PC-9 (cell line): ENCODE measurements at regions not wholly inside any gene's neighbourhood (a gene's known extent, or its start where the extent isn't known, plus 50 kb on each side); places are given as distances from the start of the nearest gene placed in this dataset.

Source experiments
- BruUV-seq: library from RNA; stranded (reverse); fragments of 400-500 nt; replicated peaks from 2 replicates; lab custom pipeline; 2021; lab: Mats Ljungman, UMichigan
- CTCF ChIA-PET: fragments of 300-600 bp; sonication (Branson Sonifier 250); formaldehyde crosslinking; loops from one replicate; lab custom pipeline; 2022; ENCODE audit warnings: antibody characterized with exemption; lab: Charles Lee
- POLR2A ChIA-PET: fragments of 300-600 bp; sonication (Branson Sonifier 250); formaldehyde crosslinking; loops from one replicate; lab custom pipeline; 2022; ENCODE audit warnings: antibody characterized with exemption; ENCODE audit not compliant: unreplicated experiment; lab: Charles Lee
- DNase-seq, 2 experiments: peaks; one replicate each; pipeline versions ENCODE4 v3.0.0 to v3.0.0-alpha.2; 2015 to 2022; ENCODE audit warnings: mixed read lengths in 1 of 2
- H2AFZ ChIP-seq: fragments of 200-600 bp; sonication (generic); 2 replicates; pipeline ENCODE4 v1.8.1; 2017; ENCODE audit warnings: antibody characterized with exemption
- H3F3A ChIP-seq: fragments of 200-600 bp; sonication (generic); 2 replicates; pipeline ENCODE4 v1.8.1; 2017; ENCODE audit warnings: antibody characterized with exemption, mild to moderate bottlenecking, low read depth; ENCODE audit not compliant: insufficient read depth
- H3K27ac ChIP-seq: fragments of 200-600 bp; sonication (generic); 2 replicates; pipeline ENCODE4 v1.6.1; 2016; ENCODE audit warnings: mixed run types
- H3K27me3 ChIP-seq: fragments of 200-600 bp; sonication (generic); 2 replicates; pipeline ENCODE4 v1.6.1; 2016; ENCODE audit warnings: low read depth, mixed run types; ENCODE audit not compliant: insufficient read depth
- H3K36me3 ChIP-seq: fragments of 200-600 bp; sonication (generic); 2 replicates; pipeline ENCODE4 v1.6.1; 2016; ENCODE audit warnings: low read depth, mixed run types
- H3K4me1 ChIP-seq: fragments of 200-600 bp; sonication (generic); replicated peaks from 2 replicates; pipeline ENCODE4 v1.6.1; 2016; ENCODE audit warnings: mixed run types; ENCODE audit not compliant: insufficient read depth
- H3K4me2 ChIP-seq: fragments of 200-600 bp; sonication (generic); 2 replicates; pipeline ENCODE4 v1.6.1; 2017; ENCODE audit warnings: mixed run types
- H3K4me3 ChIP-seq: fragments of 200-600 bp; sonication (generic); 2 replicates; pipeline ENCODE4 v1.6.1; 2016; ENCODE audit warnings: mixed run types
- H3K79me2 ChIP-seq: fragments of 200-600 bp; sonication (generic); 2 replicates; pipeline ENCODE4 v1.6.1; 2017; ENCODE audit warnings: low read depth, mixed run types
- H3K9me2 ChIP-seq: fragments of 200-600 bp; sonication (generic); 2 replicates; pipeline ENCODE4 v1.8.1; 2017; ENCODE audit warnings: mild to moderate bottlenecking; ENCODE audit not compliant: insufficient read depth
- H3K9me3 ChIP-seq: fragments of 200-600 bp; sonication (generic); 2 replicates; pipeline ENCODE4 v1.8.1; 2016; ENCODE audit warnings: low read depth; ENCODE audit not compliant: insufficient read depth
- H4K20me1 ChIP-seq: fragments of 200-600 bp; sonication (generic); 2 replicates; pipeline ENCODE4 v1.8.1; 2017; ENCODE audit not compliant: insufficient read depth
- EZH2 ChIP-seq: fragments of 200-600 bp; sonication (generic); IDR thresholded peaks from 2 replicates; pipeline ENCODE4 v1.8.0; 2017; ENCODE audit warnings: antibody characterized with exemption, low read depth
- intact Hi-C: fragments of 100-400 bp; cut with micrococcal nuclease; formaldehyde crosslinking; loops from one replicate; pipeline ENCODE4 v1.10.0; 2022; ENCODE audit not compliant: unreplicated experiment
- TF ChIP-seq, protein P1 (sequence below): fragments of 200-600 bp; sonication (generic); conservative IDR thresholded peaks from 2 replicates; pipeline ENCODE4 v1.6.1; 2017; ENCODE audit warnings: mixed run types, antibody characterized with exemption, mild to moderate bottlenecking, moderate library complexity

DNA sequence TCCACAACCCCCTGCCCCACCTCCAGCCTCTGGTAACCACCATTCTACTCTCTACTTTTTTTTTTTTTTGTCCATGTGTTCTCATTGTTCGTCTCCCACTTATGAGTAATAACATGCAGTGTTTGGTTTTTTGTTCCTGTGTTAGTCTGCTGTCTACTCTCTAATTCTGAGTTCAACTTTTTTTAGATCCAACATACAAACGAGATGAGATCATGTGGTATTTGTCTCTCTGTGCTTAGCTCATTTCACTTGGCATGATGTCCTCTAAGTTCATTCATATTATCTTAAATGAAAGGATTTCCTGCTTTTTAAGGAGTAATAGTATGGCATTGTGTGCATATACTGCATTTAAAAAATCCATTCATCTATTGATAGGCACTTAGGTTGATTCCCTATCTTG lies 130.9 kb downstream of the NMUR2 start:
- no peaks in the 10 kb centered on the region for H3K79me2 ChIP-seq
- TF ChIP-seq EZH2 = no peak
- TF ChIP-seq, protein P1, sequence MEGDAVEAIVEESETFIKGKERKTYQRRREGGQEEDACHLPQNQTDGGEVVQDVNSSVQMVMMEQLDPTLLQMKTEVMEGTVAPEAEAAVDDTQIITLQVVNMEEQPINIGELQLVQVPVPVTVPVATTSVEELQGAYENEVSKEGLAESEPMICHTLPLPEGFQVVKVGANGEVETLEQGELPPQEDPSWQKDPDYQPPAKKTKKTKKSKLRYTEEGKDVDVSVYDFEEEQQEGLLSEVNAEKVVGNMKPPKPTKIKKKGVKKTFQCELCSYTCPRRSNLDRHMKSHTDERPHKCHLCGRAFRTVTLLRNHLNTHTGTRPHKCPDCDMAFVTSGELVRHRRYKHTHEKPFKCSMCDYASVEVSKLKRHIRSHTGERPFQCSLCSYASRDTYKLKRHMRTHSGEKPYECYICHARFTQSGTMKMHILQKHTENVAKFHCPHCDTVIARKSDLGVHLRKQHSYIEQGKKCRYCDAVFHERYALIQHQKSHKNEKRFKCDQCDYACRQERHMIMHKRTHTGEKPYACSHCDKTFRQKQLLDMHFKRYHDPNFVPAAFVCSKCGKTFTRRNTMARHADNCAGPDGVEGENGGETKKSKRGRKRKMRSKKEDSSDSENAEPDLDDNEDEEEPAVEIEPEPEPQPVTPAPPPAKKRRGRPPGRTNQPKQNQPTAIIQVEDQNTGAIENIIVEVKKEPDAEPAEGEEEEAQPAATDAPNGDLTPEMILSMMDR = no peak
- no peaks in the 10 kb centered on the region for H3K9me2 ChIP-seq
- H4K20me1 ChIP-seq = no peaks in the 10 kb centered on the region
- ChIA-PET CTCF (no interaction called here), POLR2A (no interaction called here)
- no peaks in the 10 kb centered on the region for H3K9me3 ChIP-seq
- no peaks in the 10 kb centered on the region for H3K4me1 ChIP-seq
- no peaks in the 10 kb centered on the region for H3K27me3 ChIP-seq
- H3F3A ChIP-seq = no peaks in the 10 kb centered on the region
- no TSS peak for BruUV-seq
- H3K27ac ChIP-seq = no peak overlapping the region
- DNase-seq = no peak
- intact Hi-C loops = loop anchor here (5.0 kb wide), 1 partner anchor 447 kb away; no protein-coding TSS in a partner anchor
- no peak overlapping the region for H3K4me2 ChIP-seq
- H3K4me3 ChIP-seq = no peak overlapping the region
- H3K36me3 ChIP-seq = no peaks in the 10 kb centered on the region
- H2AFZ ChIP-seq = no peak overlapping the region

DNA sequence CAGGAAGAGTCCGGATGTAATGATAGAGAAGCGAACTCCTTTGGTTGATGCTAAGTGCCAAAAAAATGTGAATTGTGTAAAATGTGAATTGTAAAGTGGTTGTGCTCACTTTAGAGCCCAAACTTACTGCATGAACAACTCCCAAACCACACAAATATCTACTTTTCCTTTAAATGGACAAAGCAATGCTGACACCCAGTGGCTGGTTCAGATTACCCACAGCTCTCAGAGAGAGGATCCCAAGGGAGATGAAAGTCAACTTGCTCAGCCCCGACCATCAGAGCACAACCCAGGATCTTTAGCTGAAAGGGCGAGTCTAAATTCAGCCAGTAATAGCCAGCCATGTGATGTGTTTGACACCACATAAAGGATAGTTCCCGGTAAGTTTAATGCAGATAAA lies 133.7 kb downstream of the NMUR2 start:
- Histone ChIP-seq H3K27ac (no peak overlapping the region), H3K4me1 (no peaks in the 10 kb centered on the region), H3K9me2 (no peaks in the 10 kb centered on the region), H3K9me3 (no peaks in the 10 kb centered on the region), H4K20me1 (no peaks in the 10 kb centered on the region), H3K4me2 (no peak overlapping the region), H3K4me3 (no peak overlapping the region), H3K36me3 (no peaks in the 10 kb centered on the region), H3K27me3 (no peaks in the 10 kb centered on the region), H2AFZ (no peak overlapping the region), H3F3A (no peaks in the 10 kb centered on the region), H3K79me2 (no peaks in the 10 kb centered on the region)
- intact Hi-C loops = loop anchor here (5.0 kb wide), 1 partner anchor 444 kb away; no protein-coding TSS in a partner anchor
- TF ChIP-seq EZH2 = no peak
- TF ChIP-seq, protein P1 = peak; percentile 65
- ChIA-PET POLR2A (no interaction called here), CTCF (no interaction called here)
- DNase-seq = no peak
- no TSS peak for BruUV-seq

DNA sequence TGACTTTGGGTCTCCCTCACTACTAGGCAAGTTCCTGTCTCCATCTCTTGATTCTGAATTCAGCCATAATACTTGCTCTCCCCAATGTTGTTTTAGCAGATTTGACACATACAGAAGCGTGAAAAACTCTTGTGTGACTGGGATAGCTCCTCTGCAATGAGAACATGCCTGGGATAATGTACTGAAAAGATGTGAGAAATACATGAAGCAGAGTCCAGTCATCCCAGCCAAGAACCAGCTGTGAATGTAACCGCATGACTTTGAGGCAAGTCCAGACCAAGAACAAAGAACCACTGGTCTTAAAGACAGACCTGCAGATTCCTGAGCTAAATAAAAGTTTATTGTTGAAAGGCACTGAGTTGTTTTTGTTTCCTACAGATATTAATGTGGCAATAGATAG lies 135.0 kb downstream of the NMUR2 start:
- H3K79me2 ChIP-seq = no peaks in the 10 kb centered on the region
- TF ChIP-seq EZH2 = no peak
- TF ChIP-seq, protein P1 = no peak
- H3K27ac ChIP-seq = no peak overlapping the region
- intact Hi-C loops = loop anchor here (5.0 kb wide), 1 partner anchor 443 kb away; no protein-coding TSS in a partner anchor
- H3K4me3 ChIP-seq = no peak overlapping the region
- no peaks in the 10 kb centered on the region for H3K9me2 ChIP-seq
- no TSS peak for BruUV-seq
- ChIA-PET CTCF (no interaction called here), POLR2A (no interaction called here)
- no peaks in the 10 kb centered on the region for H4K20me1 ChIP-seq
- no peak for DNase-seq
- no peaks in the 10 kb centered on the region for H3K4me1 ChIP-seq
- no peaks in the 10 kb centered on the region for H3K27me3 ChIP-seq
- H3F3A ChIP-seq = no peaks in the 10 kb centered on the region
- no peak overlapping the region for H2AFZ ChIP-seq
- H3K36me3 ChIP-seq = no peaks in the 10 kb centered on the region
- H3K4me2 ChIP-seq = no peak overlapping the region
- no peaks in the 10 kb centered on the region for H3K9me3 ChIP-seq
